ENCODE measurements at regions not wholly inside any gene's neighbourhood (a gene's known extent, or its start where the extent isn't known, plus 50 kb on each side); places are given as distances from the start of the nearest gene placed in this dataset.

GRCh38 chr3:143192193-143192592 is 72.6 kb downstream of the CHST2 start:
- Mint-ChIP-seq H3K36me3 (ENCODE audit: low read depth) (no peaks in the 10 kb centered on the region), H3K4me1 (no peaks in the 10 kb centered on the region), H3K9me3 (no peaks in the 10 kb centered on the region), H3K27ac (ENCODE audit: unreplicated experiment) (no peak overlapping the region), H3K4me3 (no peak overlapping the region), H3K27me3 (ENCODE audit: low read depth) (no peaks in the 10 kb centered on the region)
- DNase-seq (ENCODE audit: low read depth, low spot score) = no peak
- TF ChIP-seq CTCF (conservative IDR thresholded peaks at IDR 0.05) = no peak

- H3K4me1 Mint-ChIP-seq = no peaks in the 10 kb centered on the region
- H3K36me3 Mint-ChIP-seq (ENCODE audit: low read depth) = no peaks in the 10 kb centered on the region
- H3K27ac Mint-ChIP-seq (ENCODE audit: unreplicated experiment) = no peak overlapping the region
- no peak overlapping the region for H3K4me3 Mint-ChIP-seq
- H3K27me3 Mint-ChIP-seq (ENCODE audit: low read depth) = peaks cover 2% of the 10 kb centered on the region
- no peak for DNase-seq (ENCODE audit: low read depth, low spot score)
- no peak for TF ChIP-seq CTCF (conservative IDR thresholded peaks at IDR 0.05)
- no peaks in the 10 kb centered on the region for H3K9me3 Mint-ChIP-seq
Measured at GRCh38 chr3:143200001-143200924, 80.7 kb downstream of the CHST2 start.

GRCh38 chr3:143201045-143201444 is 81.5 kb downstream of the CHST2 start:
- H3K36me3 Mint-ChIP-seq (ENCODE audit: low read depth) = no peaks in the 10 kb centered on the region
- no peak for TF ChIP-seq CTCF (conservative IDR thresholded peaks at IDR 0.05)
- H3K9me3 Mint-ChIP-seq = no peaks in the 10 kb centered on the region
- no peaks in the 10 kb centered on the region for H3K4me1 Mint-ChIP-seq
- no peak for DNase-seq (ENCODE audit: low read depth, low spot score)
- H3K27me3 Mint-ChIP-seq (ENCODE audit: low read depth) = peaks cover 2% of the 10 kb centered on the region
- no peak overlapping the region for H3K27ac Mint-ChIP-seq (ENCODE audit: unreplicated experiment)
- no peak overlapping the region for H3K4me3 Mint-ChIP-seq

DNA sequence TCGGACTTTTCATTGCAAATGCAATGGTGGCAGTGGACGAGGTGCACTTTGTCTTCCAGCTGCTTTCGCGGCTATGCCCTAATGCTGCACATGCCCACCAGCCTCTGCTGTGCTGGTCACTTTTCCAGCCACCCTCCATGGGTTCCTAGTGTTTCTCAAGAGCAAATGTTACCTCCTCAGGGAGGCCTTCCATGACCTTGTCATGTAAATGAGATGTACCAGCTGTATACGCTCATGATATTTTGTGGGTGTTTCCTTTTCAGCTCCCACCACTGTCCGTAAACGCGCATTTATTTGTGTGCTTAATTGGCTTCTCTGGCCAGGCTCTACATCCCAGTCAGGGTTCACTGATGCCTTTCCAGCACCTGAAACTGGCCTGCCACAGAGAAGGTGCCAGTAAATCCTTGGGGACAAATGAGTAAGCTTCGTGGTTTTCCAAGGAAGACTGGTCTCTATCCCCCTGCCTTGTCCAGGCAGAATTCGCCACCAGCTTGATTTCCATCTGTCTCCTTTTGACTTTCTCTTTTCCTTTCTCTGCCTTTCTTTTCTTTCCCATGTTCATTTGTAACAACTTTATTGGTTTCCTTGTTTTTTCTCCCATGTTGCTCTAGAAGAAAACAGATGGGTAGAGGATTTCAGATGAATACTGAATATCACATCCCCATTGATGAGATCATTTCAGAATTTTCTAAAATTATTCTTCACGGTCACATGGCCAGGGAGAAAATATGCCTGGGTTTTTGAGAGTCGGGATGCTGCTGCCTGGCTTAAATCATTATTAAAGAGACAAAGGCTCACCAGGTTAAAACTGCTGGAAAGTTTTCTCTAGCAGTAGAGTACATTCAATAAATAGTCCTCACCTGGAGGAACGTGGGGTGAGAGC is 82.5 kb downstream of the CHST2 start:
- TF ChIP-seq CTCF (conservative IDR thresholded peaks at IDR 0.05) = no peak

GRCh38 chr3:143203142-143203541 is 83.6 kb downstream of the CHST2 start:
- Mint-ChIP-seq H3K4me3 (no peak overlapping the region), H3K27me3 (ENCODE audit: low read depth) (peaks cover 2% of the 10 kb centered on the region), H3K36me3 (ENCODE audit: low read depth) (no peaks in the 10 kb centered on the region), H3K4me1 (peaks cover 13% of the 10 kb centered on the region), H3K27ac (ENCODE audit: unreplicated experiment) (no peak overlapping the region), H3K9me3 (no peaks in the 10 kb centered on the region)
- no peak for DNase-seq (ENCODE audit: low read depth, low spot score)
- TF ChIP-seq CTCF (conservative IDR thresholded peaks at IDR 0.05) = no peak

More for the DNA sequence above, 82.5 kb downstream of the CHST2 start:
- Mint-ChIP-seq H3K9me3 (no peaks in the 10 kb centered on the region), H3K27me3 (ENCODE audit: low read depth) (peaks cover 2% of the 10 kb centered on the region), H3K4me3 (no peak overlapping the region), H3K4me1 (peaks cover 10% of the 10 kb centered on the region), H3K27ac (ENCODE audit: unreplicated experiment) (no peak overlapping the region), H3K36me3 (ENCODE audit: low read depth) (no peaks in the 10 kb centered on the region)
- no peak for DNase-seq (ENCODE audit: low read depth, low spot score)
